ENCODE measurements at regions not wholly inside any gene's neighbourhood (a gene's known extent, or its start where the extent isn't known, plus 50 kb on each side); places are given as distances from the start of the nearest gene placed in this dataset.

DNA sequence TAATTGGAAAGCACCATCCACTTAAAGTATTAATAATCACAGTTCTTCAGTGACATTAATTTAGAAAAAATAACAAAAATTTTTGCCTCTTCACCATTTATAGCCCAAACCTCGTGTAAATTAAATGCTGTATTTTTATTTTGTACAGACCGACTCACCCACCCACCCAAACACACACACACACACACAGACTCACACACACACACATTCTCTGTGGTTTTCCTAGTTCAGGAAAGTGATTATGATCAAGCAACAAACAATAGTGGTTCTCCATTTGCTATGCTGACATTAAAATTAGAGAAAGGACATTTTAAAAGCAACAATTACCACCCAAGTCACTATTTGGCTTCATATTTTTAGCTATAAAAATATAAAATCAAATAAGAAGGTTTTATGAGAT lies 112.5 kb upstream of the FLRT2 start:
- TF ChIP-seq, protein P1, sequence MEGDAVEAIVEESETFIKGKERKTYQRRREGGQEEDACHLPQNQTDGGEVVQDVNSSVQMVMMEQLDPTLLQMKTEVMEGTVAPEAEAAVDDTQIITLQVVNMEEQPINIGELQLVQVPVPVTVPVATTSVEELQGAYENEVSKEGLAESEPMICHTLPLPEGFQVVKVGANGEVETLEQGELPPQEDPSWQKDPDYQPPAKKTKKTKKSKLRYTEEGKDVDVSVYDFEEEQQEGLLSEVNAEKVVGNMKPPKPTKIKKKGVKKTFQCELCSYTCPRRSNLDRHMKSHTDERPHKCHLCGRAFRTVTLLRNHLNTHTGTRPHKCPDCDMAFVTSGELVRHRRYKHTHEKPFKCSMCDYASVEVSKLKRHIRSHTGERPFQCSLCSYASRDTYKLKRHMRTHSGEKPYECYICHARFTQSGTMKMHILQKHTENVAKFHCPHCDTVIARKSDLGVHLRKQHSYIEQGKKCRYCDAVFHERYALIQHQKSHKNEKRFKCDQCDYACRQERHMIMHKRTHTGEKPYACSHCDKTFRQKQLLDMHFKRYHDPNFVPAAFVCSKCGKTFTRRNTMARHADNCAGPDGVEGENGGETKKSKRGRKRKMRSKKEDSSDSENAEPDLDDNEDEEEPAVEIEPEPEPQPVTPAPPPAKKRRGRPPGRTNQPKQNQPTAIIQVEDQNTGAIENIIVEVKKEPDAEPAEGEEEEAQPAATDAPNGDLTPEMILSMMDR (IDR thresholded peaks at IDR 0.05), result no peak
- no peak for TF ChIP-seq POLR2A (IDR thresholded peaks at IDR 0.05)
